ENCODE measurements at regions not wholly inside any gene's neighbourhood (a gene's known extent, or its start where the extent isn't known, plus 50 kb on each side); places are given as distances from the start of the nearest gene placed in this dataset.

GRCh38 chr6:90370493-90370959, 73.9 kb upstream of the BACH2 start:
- no peak for DNase-seq (ENCODE audit: low read depth)
- H3K4me3 ChIP-seq (ENCODE audit: control insufficient read depth, low read depth, low read length): no peak overlapping the region
- TF ChIP-seq CTCF (IDR thresholded peaks at IDR 0.05; ENCODE audit: control insufficient read depth, insufficient read depth, low read depth, low read length, missing control alignments): no peak

- no peak overlapping the region for H3K4me3 ChIP-seq (ENCODE audit: control insufficient read depth, low read depth, low read length)
- TF ChIP-seq CTCF (IDR thresholded peaks at IDR 0.05; ENCODE audit: control insufficient read depth, insufficient read depth, low read depth, low read length, missing control alignments): no peak
- no peak for DNase-seq (ENCODE audit: low read depth)
Observed at GRCh38 chr6:90369651-90370050, 73.0 kb upstream of the BACH2 start.

- no peak overlapping the region for H3K4me3 ChIP-seq (ENCODE audit: control insufficient read depth, low read depth, low read length)
- no peak for TF ChIP-seq CTCF (IDR thresholded peaks at IDR 0.05; ENCODE audit: control insufficient read depth, insufficient read depth, low read depth, low read length, missing control alignments)
- peak; percentile 100 for DNase-seq (ENCODE audit: low read depth)
Observed at GRCh38 chr6:90369024-90369519, 72.4 kb upstream of the BACH2 start.

- TF ChIP-seq CTCF (IDR thresholded peaks at IDR 0.05; ENCODE audit: control insufficient read depth, insufficient read depth, low read depth, low read length, missing control alignments): no peak
- no peak for DNase-seq (ENCODE audit: low read depth)
- H3K4me3 ChIP-seq (ENCODE audit: control insufficient read depth, low read depth, low read length): no peak overlapping the region
Observed at GRCh38 chr6:90368601-90369000, 72.0 kb upstream of the BACH2 start.

- no peak for TF ChIP-seq CTCF (IDR thresholded peaks at IDR 0.05; ENCODE audit: control insufficient read depth, insufficient read depth, low read depth, low read length, missing control alignments)
- DNase-seq (ENCODE audit: low read depth): no peak
- no peak overlapping the region for H3K4me3 ChIP-seq (ENCODE audit: control insufficient read depth, low read depth, low read length)
Observed at GRCh38 chr6:90368001-90368400, 71.4 kb upstream of the BACH2 start.

- no peak for TF ChIP-seq CTCF (IDR thresholded peaks at IDR 0.05; ENCODE audit: control insufficient read depth, insufficient read depth, low read depth, low read length, missing control alignments)
- H3K4me3 ChIP-seq (ENCODE audit: control insufficient read depth, low read depth, low read length): no peak overlapping the region
- DNase-seq (ENCODE audit: low read depth): no peak
Observed at GRCh38 chr6:90365565-90366219, 69.0 kb upstream of the BACH2 start.
